H54 (cell line): ENCODE measurements at regions not wholly inside any gene's neighbourhood (a gene's known extent, or its start where the extent isn't known, plus 50 kb on each side); places are given as distances from the start of the nearest gene placed in this dataset.

Experiments
- DNase-seq: peaks from one replicate; pipeline ENCODE4 v3.0.0; 2011; ENCODE audit warnings: low spot score, mixed read lengths; ENCODE audit not compliant: insufficient read length
- FAIRE-seq: peaks from 3 replicates; lab custom pipeline; 2011; peaks lifted over from hg19 to GRCh38; lab: Jason Lieb, UNC
- POLR2A ChIP-seq: IDR thresholded peaks from 2 replicates; pipeline ENCODE4 v1.6.1; 2011; ENCODE audit warnings: low read depth, mild to moderate bottlenecking, low read length

DNA sequence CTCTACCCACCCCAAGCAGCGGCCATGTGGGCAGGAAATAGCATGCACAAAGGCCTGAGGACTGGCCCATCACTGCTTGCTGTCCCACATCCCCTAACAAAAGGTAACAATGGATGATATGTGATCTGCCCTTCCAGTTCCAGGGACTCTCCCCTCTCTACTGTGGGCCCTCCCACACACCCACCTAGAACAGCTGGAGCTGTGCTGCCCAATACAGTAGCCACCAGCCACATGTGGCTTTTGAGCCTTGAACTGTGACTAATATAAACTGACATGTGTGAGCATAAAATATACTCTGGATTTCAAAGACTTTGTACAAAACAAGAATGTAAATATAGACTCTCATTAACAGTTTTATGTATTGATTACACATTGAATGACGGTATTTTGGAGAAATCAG, 78.1 kb downstream of the C5orf15 start:
- no peak for DNase-seq
- FAIRE-seq = no peak

DNA sequence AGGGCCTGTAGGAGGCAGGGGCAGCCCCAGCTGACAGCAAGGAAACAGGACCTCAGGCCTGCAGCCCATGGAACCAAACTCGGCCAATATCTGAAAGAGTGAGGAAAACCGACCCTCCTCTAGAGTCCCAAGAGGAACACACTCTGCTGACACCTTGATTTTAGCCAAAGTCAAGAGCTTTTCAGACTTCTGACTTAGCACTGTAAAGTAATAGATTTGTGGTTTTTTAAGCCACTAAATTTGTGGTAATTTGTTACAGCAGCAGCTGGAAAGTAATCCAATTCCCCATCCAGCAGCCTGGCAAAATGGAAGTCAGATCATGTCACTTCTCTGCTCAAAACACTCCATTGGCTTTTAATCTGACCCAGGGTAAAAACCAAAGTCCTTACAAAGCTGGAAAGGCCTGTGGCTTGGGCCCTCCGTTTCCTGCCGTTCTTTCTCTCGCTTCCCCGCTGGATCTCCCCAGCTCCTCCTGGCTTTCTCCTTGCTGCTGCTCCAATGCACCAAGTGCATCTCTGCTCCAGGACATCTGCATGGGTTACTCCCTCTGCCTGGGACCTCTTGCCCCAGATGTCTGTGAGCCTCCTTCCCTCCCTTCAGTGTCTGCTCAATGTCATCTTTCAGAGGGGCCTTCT, 79.0 kb downstream of the C5orf15 start:
- no peak for DNase-seq
- TF ChIP-seq POLR2A = no peak
- no peak for FAIRE-seq

More for the DNA sequence above, 78.1 kb downstream of the C5orf15 start:
- TF ChIP-seq POLR2A = no peak

DNA sequence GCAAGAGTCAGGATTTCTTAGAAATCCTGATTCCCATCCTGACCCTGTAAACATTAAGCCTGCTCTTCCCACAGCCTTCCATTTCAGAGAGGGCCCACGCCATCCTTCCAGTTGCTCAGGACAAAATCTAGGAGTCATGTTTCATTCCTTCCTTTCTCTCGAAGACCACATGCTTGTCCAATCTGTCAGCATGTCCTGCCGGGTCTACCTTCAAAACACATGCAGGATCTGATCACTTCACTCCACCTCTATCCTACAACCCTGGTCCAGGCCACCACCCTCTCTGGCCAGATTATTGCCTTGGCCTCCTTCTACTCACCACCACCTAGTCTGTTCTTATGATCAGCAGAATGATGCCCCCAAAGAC, 79.8 kb downstream of the C5orf15 start:
- TF ChIP-seq POLR2A = no peak
- FAIRE-seq (no peak), DNase-seq (no peak)

DNA sequence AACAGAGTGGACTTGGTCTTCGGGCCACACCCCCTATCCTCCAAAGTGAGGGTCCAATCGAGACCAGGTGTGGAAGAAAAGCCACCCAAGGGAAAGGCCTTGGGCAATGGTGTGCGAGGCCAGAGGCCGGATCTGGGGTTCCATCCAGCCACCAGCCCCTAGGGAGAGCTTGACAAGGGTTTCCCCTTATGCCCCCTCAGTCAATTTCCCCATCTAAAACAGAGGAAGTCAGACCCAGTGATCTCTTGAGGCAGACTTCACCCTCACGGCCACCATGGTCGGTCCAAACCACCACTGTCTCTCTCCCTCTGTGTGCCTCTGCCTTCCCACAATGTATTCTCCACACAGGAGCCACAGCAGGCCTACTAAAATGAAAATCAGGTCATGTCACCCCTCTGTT, 82.9 kb downstream of the C5orf15 start:
- TF ChIP-seq POLR2A = no peak
- no peak for FAIRE-seq

DNA sequence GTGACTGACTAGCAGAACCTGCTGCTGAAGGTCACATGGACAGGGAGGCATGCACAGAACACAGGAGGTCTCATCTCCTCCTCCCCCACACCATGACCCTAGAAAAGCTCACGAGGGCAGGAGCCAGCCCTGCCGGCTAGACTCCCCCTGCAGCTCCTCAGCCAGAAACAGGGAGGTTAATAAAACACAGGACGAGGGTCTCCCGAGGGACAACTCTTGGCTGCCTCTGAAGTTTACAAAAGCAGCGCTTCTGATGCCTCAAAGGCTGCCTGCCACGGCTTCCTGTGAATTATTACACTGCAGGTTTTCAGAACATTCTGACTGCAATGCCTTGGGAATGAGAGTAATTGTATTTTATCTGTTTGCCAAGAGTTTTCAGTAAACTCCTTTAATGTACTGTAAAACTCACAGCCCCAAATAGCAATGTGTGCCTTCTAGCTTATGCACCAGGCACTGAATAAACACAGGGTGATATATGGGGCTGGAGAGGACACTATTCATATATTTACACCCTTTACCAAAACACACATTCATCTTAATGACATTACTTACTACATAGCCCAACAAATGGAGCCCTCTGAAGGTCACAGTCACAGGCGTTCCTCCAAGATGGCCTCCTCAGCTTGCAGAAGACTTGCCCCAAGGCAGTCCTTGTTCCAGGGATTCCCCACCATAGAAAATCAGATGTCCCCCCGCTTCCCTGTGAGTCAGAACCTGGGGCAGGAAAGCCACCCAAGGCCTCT, 83.7 kb downstream of the C5orf15 start:
- FAIRE-seq (no peak), DNase-seq (no peak)
- no peak for TF ChIP-seq POLR2A

More for the DNA sequence above, 82.9 kb downstream of the C5orf15 start:
- DNase-seq = no peak

DNA sequence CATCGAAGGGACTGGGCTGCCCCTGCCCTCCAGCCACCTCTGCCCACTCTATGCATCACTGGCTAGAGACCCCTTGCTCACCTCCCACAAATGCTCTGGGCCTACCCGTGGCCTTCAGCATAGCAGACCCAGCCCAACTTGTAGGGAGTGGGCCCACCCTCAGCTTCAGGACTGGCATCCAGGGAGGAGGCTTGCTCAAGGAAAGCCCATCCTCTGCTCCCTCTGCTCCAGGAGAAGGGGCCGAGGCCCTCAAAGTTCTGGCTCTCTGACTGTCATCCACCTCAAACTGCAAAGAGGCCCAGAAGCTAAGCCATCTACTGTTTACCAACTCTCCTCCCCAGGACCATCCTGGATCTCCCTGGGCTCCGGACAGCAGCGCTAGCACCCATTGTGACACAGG, 84.5 kb downstream of the C5orf15 start:
- no peak for TF ChIP-seq POLR2A
- DNase-seq (no peak), FAIRE-seq (no peak)

DNA sequence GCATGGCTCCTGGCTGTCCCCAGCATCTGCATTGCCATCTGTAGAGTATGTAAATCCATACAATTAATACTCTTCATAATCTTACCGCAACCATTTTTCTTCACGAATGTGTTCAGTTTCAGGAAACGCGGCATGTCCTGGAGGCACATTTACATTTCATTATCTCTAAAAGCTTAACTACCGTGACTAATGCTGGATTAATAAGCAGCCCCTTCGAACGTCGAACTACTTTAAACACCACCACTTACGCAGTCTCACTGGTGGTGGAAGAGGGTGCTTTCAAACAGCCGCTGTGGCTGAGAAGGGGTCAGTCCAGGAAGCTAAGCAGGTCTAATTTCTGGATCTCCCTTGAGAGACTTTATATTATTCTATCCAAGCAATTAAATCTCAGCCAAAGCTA, 85.6 kb downstream of the C5orf15 start:
- TF ChIP-seq POLR2A = no peak
- no peak for DNase-seq
- no peak for FAIRE-seq

DNA sequence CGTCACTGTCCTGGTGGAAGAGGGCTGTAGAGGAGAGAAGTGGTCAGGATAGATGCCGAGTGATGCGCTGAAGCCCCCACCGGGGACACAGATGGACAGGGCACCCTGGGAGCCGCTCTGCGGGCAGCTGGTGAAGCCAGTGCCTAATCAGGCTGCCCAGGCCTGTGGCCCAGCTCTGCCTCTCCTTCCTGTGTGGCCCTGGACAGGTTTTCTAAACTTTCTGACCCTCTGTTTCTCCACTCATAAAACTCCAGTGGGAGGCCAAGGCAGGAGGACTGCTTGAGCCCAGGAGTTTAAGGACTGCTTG, 86.1 kb downstream of the C5orf15 start:
- no peak for TF ChIP-seq POLR2A
- FAIRE-seq (no peak), DNase-seq (no peak)

DNA sequence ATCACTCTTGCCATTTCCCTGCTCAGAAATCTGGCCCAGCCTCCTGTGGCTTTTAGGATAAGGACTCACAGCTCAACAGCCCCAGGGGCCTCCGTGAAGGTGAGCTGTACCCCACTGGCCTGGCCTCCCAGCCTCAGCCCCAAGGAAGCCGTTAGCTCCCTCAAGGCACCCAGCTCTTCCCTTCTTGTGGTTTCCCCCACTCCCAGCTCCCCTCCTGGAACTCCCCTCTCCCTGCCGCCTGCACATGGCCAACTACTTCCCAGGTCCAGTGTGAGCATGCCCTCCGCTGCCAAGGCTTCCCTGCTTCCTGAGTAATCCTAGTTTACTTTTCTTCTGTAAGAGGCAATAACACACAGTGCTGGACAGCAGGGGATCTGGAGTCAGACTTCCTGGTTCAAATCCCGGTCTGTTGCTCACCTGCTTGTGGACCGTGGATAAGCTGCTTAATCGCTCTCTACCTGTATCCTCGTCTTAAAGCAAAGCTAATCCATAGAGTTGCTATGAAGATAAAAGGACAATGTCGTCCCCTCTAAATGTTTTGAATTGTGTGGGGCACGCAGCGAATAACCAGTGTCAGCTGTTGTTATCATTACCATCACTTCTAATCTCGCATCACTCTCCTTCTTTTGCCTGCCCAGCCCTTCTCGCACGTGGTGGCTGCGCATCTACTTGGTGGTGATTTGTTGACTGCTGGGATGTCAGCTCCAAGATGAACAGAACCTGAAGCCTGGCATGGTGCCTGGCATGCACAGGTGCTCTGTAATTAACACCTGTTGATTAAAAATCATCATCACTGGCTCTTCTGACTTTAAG, 86.6 kb downstream of the C5orf15 start:
- no peak for FAIRE-seq

DNA sequence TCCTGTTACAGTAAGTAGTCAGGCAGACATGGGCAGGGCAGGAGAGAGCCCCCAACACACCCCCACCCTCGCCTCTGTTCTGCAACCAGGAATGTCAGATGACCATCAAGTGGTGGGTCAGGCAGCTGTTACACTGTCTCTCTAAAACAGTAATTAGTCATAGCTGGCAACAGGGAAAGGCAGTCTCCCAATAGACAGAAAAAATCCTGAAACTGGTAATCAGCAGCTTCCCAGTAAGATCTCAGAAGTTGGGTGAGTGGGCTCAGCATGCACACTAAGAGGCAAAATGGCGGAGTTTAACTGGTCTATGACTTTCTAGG, 90.2 kb downstream of the C5orf15 start:
- no peak for DNase-seq
- no peak for FAIRE-seq
- TF ChIP-seq POLR2A = no peak

More for the DNA sequence above, 86.6 kb downstream of the C5orf15 start:
- no peak for TF ChIP-seq POLR2A
- no peak for DNase-seq

DNA sequence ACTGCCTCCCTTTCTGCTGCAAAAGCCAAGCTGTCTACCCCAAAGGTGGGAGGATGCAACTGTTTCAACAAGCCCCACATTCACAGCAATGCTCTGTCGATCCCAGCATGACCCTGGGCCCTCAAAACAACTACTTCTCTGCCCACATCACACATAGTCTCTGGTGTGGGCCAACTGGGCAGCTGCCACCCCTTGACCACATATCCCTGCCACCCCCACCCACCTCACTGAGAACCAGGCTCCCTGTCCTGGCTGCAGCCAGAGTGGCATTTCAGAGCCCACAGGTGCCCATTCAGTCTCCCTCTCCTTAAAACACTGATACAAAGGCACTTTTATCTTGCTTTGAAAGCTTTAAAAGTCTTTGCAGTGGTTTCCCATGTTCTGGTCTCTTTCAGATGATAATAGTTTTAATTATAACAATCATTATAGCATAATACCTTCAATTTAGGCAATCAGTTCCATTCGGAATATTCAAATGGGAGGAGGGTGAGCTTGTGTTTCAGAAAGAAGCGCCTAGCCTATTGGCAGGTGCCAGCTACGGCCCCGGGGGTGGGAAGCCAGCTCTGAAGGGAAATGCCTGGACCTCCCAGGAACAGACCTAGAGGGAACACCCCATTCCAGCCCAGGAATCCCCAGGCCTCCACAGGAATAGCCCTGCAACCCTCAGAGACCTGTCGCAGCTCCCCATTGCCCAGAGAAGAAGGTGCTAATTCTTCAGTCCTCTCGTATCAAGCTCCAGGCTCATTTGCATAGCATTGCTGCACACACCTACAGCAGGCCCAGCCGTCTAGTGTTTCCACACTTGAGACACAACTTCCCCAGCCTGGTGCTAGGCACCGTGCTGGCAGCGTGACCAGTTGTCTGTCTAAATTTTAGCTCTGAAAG, 90.8 kb downstream of the C5orf15 start:
- DNase-seq = no peak
- no peak for FAIRE-seq
- TF ChIP-seq POLR2A = no peak

DNA sequence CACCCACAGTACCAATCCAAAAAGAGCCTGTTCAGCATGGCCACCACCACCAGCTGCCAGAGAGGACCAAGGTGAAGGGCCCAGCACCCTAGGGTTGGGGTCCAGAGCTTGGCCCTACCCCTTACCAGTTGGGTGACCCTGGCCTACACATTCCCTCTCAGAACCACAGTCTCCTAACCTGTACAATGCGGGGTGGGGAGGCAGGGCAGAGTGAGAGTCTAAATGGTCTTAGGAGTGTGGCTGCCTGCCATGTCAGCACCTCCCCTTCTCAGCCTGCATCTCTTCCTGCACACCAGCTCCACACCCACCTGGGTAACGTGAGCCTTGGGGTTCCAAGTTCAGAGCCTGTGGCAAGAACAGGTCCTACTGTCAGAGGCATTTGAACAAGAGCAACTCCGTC, 92.2 kb downstream of the C5orf15 start:
- DNase-seq (no peak), FAIRE-seq (no peak)
- TF ChIP-seq POLR2A = no peak

DNA sequence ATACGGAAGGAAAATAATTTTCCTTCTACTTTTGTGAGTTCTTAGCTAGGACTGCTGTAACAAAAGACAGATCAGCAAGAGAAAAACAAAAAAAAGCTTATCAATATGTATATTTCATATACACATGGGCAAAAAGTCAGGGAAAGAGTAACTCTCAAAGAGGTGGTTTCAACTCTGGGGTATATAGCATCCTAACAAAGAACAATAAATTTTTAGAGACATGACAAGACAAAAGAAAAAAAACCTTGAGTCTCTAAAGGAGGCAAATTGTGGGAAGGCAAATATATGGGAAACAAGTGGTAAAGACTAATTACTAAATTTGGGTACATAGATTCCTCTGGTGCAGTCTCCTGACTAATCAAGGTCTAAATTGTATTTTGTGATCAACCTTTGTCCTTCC, 93.2 kb downstream of the C5orf15 start:
- DNase-seq (no peak), FAIRE-seq (no peak)
- no peak for TF ChIP-seq POLR2A

DNA sequence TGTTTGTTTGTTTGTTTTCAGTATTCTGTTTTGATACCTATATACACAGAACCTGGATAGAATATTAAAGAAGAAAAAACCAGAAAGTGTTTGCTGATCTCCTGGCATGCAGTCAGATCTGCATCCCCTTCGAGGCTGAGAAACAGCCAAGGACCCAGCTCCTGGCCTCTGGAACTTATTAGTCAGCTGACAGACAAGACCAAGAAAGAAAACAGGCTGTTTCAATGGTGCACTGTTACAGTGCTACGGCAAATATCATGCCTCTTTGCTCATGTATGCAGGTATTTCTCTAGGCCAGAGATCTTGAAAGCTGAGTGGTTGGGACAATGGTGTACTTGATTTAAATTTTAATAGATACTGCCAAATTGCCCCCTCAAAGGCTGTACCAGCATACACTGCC, 95.0 kb downstream of the C5orf15 start:
- FAIRE-seq = no peak
- no peak for DNase-seq
- no peak for TF ChIP-seq POLR2A

DNA sequence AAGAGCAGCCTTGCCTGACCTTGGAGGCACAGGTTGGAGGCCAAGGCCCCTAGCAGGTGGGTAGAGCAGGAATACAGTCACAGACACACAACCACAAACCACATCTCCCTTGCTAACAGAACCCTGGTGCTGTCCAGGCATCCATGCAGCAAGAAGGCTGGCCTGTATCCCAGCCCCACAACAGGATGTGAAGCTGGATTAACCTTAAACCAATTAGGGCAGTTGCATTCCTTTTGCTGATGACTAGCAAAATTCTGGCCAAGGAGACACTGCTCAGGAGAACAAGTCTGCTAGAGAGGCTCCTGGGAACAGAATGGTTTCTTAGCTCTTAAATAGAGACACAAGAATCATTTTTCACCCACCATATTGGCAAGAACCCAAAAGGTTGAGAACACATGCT, 97.8 kb downstream of the C5orf15 start:
- no peak for FAIRE-seq
- no peak for DNase-seq
- no peak for TF ChIP-seq POLR2A
